Neural cell (in vitro differentiated cells): ENCODE measurements at regions not wholly inside any gene's neighbourhood (a gene's known extent, or its start where the extent isn't known, plus 50 kb on each side); places are given as distances from the start of the nearest gene placed in this dataset.

Experiments used
- H2AFZ ChIP-seq: fragments of 200-600, 300-800 bp; sonication (generic), shearing (Covaris generic); 2 replicates; pipeline ENCODE4 v1.6.0; 2014; ENCODE audit warnings: low read depth, mild to moderate bottlenecking, antibody characterized with exemption, low read length, moderate library complexity
- H3F3A ChIP-seq: fragments of 200-600 bp; shearing (Covaris generic); 2 replicates; pipeline ENCODE4 v1.6.1; 2016; ENCODE audit warnings: mild to moderate bottlenecking, moderate library complexity, mixed read lengths, antibody characterized with exemption, low read length; ENCODE audit not compliant: insufficient read depth, poor library complexity, severe bottlenecking
- H3K27ac ChIP-seq: fragments of 200-600, 300-800 bp; sonication (generic), shearing (Covaris generic); 2 replicates; pipeline ENCODE4 v1.5.1; 2014; ENCODE audit warnings: mild to moderate bottlenecking, low read length, moderate library complexity
- H3K27me3 ChIP-seq: fragments of 300-800, 200-600 bp; sonication (generic), shearing (Covaris generic); 2 replicates; pipeline ENCODE4 v1.6.0; 2014; ENCODE audit warnings: mild to moderate bottlenecking, low read depth, low read length, moderate library complexity; ENCODE audit not compliant: insufficient read depth
- H3K36me3 ChIP-seq: fragments of 300-800, 200-600 bp; sonication (generic), shearing (Covaris generic); 2 replicates; pipeline ENCODE4 v1.5.1; 2014; ENCODE audit warnings: mild to moderate bottlenecking, antibody characterized with exemption, low read length, moderate library complexity; ENCODE audit not compliant: insufficient read depth
- H3K4me2 ChIP-seq: fragments of 300-800, 200-600 bp; sonication (generic), shearing (Covaris generic); 2 replicates; pipeline ENCODE4 v1.6.0; 2014; ENCODE audit warnings: mild to moderate bottlenecking, low read length
- H3K4me3 ChIP-seq: fragments of 300-800, 200-600 bp; sonication (generic), shearing (Covaris generic); 2 replicates; pipeline ENCODE4 v1.5.1; 2014; ENCODE audit warnings: mild to moderate bottlenecking, low read length, moderate library complexity
- H3K79me2 ChIP-seq: fragments of 200-600 bp; shearing (Covaris generic); replicated peaks from 2 replicates; pipeline ENCODE4 v1.6.0; 2014; ENCODE audit warnings: mild to moderate bottlenecking, low read length, moderate library complexity; ENCODE audit not compliant: insufficient read depth
- H3K9ac ChIP-seq: fragments of 300-800, 200-600 bp; sonication (generic), shearing (Covaris generic); 2 replicates; pipeline ENCODE4 v1.6.1; 2016; ENCODE audit warnings: mild to moderate bottlenecking, low read length, mixed read lengths
- H3K9me2 ChIP-seq: fragments of 200-600 bp; shearing (Covaris generic); 2 replicates; pipeline ENCODE4 v1.6.1; 2016; ENCODE audit warnings: mild to moderate bottlenecking, low read length, mixed read lengths; ENCODE audit not compliant: insufficient read depth
- H3K9me3 ChIP-seq: fragments of 200-600, 300-800 bp; sonication (generic), shearing (Covaris generic); 2 replicates; pipeline ENCODE4 v1.6.1; 2016; ENCODE audit warnings: mild to moderate bottlenecking, mixed run types, low read length, moderate library complexity, mixed read lengths
- H4K20me1 ChIP-seq: fragments of 200-600 bp; shearing (Covaris generic); 2 replicates; pipeline ENCODE4 v1.6.1; 2016; ENCODE audit warnings: mild to moderate bottlenecking, mixed run types; ENCODE audit not compliant: insufficient read depth
- CTCF ChIP-seq: fragments of 450-650 bp; IDR thresholded peaks from 2 replicates; pipeline ENCODE4 v1.5.1; 2014; ENCODE audit warnings: antibody characterized with exemption, mild to moderate bottlenecking, moderate library complexity; ENCODE audit not compliant: poor library complexity, severe bottlenecking
- EP300 ChIP-seq: fragments of 450-650 bp; conservative IDR thresholded peaks from 2 replicates; pipeline ENCODE4 v1.6.1; 2014; ENCODE audit warnings: antibody characterized with exemption, mild to moderate bottlenecking, moderate library complexity; ENCODE audit not compliant: poor library complexity, severe bottlenecking
- EZH2 ChIP-seq: fragments of 200-600, 300-800 bp; shearing (Covaris generic), sonication (generic); IDR thresholded peaks from 2 replicates; pipeline ENCODE4 v1.6.1; 2014; ENCODE audit warnings: antibody characterized with exemption, low read length, borderline replicate concordance, mild to moderate bottlenecking; ENCODE audit not compliant: insufficient read depth, poor library complexity, severe bottlenecking
- MXI1 ChIP-seq: fragments of 450-650 bp; conservative IDR thresholded peaks from 2 replicates; pipeline ENCODE4 v1.6.1; 2014; ENCODE audit warnings: antibody characterized with exemption, mild to moderate bottlenecking; ENCODE audit not compliant: poor library complexity, severe bottlenecking
- POLR2AphosphoS5 ChIP-seq: IDR thresholded peaks from 2 replicates; pipeline ENCODE4 v1.6.1; 2012
- RAD21 ChIP-seq: fragments of 450-650 bp; conservative IDR thresholded peaks from 2 replicates; pipeline ENCODE4 v1.6.1; 2014; ENCODE audit warnings: antibody characterized with exemption, mild to moderate bottlenecking, moderate library complexity
- SMC3 ChIP-seq: fragments of 450-650 bp; conservative IDR thresholded peaks from 2 replicates; pipeline ENCODE4 v1.6.1; 2014; ENCODE audit warnings: antibody characterized with exemption, mild to moderate bottlenecking, moderate library complexity; ENCODE audit not compliant: poor library complexity
- TAF1 ChIP-seq: IDR thresholded peaks from 2 replicates; pipeline ENCODE4 v1.6.1; 2012; ENCODE audit warnings: low read depth
- TF ChIP-seq, protein P1 (sequence below): IDR thresholded peaks from 2 replicates; pipeline ENCODE4 v1.6.1; 2012; ENCODE audit warnings: borderline replicate concordance

GRCh38 chr7:83799333-83799732 is 150.4 kb upstream of the SEMA3E start:
- no peaks in the 10 kb centered on the region for H3K9me2 ChIP-seq
- no peak for TF ChIP-seq POLR2AphosphoS5
- no peak for TF ChIP-seq RAD21
- no peak for TF ChIP-seq EP300
- no peak for TF ChIP-seq CTCF
- no peak for TF ChIP-seq MXI1
- TF ChIP-seq SMC3, result no peak
- no peak for TF ChIP-seq TAF1
- no peak for TF ChIP-seq EZH2
- TF ChIP-seq, protein P1, sequence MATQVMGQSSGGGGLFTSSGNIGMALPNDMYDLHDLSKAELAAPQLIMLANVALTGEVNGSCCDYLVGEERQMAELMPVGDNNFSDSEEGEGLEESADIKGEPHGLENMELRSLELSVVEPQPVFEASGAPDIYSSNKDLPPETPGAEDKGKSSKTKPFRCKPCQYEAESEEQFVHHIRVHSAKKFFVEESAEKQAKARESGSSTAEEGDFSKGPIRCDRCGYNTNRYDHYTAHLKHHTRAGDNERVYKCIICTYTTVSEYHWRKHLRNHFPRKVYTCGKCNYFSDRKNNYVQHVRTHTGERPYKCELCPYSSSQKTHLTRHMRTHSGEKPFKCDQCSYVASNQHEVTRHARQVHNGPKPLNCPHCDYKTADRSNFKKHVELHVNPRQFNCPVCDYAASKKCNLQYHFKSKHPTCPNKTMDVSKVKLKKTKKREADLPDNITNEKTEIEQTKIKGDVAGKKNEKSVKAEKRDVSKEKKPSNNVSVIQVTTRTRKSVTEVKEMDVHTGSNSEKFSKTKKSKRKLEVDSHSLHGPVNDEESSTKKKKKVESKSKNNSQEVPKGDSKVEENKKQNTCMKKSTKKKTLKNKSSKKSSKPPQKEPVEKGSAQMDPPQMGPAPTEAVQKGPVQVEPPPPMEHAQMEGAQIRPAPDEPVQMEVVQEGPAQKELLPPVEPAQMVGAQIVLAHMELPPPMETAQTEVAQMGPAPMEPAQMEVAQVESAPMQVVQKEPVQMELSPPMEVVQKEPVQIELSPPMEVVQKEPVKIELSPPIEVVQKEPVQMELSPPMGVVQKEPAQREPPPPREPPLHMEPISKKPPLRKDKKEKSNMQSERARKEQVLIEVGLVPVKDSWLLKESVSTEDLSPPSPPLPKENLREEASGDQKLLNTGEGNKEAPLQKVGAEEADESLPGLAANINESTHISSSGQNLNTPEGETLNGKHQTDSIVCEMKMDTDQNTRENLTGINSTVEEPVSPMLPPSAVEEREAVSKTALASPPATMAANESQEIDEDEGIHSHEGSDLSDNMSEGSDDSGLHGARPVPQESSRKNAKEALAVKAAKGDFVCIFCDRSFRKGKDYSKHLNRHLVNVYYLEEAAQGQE, result no peak
- no peaks in the 10 kb centered on the region for H3K36me3 ChIP-seq
- no peak overlapping the region for H3K4me2 ChIP-seq
- H3K9me3 ChIP-seq, result no peaks in the 10 kb centered on the region
- H3K27me3 ChIP-seq, result no peaks in the 10 kb centered on the region
- no peak overlapping the region for H2AFZ ChIP-seq
- H3K9ac ChIP-seq, result no peak overlapping the region
- no peaks in the 10 kb centered on the region for H3K79me2 ChIP-seq
- no peaks in the 10 kb centered on the region for H4K20me1 ChIP-seq
- no peak overlapping the region for H3K27ac ChIP-seq
- no peaks in the 10 kb centered on the region for H3F3A ChIP-seq
- no peak overlapping the region for H3K4me3 ChIP-seq

DNA sequence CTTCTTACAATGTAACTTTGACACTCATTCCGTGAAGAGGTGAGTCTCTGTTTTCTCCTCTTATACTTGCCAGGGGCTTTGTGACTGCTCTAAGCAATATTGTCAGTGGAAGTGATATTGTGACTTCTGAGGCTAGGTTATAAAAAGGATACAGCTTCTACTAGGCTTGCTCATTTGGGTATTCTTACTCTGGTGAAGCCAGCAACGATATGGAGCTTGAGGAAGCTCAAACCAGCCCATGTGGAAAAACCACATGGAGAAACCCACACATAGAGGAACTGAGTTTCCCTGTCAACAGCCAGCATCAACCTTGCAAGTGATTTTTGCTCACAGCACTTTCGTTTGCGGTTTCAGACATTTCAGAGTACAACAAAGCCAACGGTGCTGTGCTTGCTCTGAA is 149.6 kb upstream of the SEMA3E start:
- H3K27me3 ChIP-seq, result no peaks in the 10 kb centered on the region
- no peaks in the 10 kb centered on the region for H3F3A ChIP-seq
- H4K20me1 ChIP-seq, result no peaks in the 10 kb centered on the region
- H3K9ac ChIP-seq, result no peak overlapping the region
- H3K4me3 ChIP-seq, result no peak overlapping the region
- H3K4me2 ChIP-seq, result no peak overlapping the region
- TF ChIP-seq RAD21, result no peak
- no peak for TF ChIP-seq CTCF
- no peak for TF ChIP-seq TAF1
- TF ChIP-seq, protein P1, result no peak
- TF ChIP-seq EZH2, result no peak
- no peak for TF ChIP-seq POLR2AphosphoS5
- TF ChIP-seq EP300, result no peak
- TF ChIP-seq SMC3, result no peak
- TF ChIP-seq MXI1, result no peak
- H3K9me2 ChIP-seq, result no peaks in the 10 kb centered on the region
- no peak overlapping the region for H3K27ac ChIP-seq
- H3K79me2 ChIP-seq, result no peaks in the 10 kb centered on the region
- H2AFZ ChIP-seq, result no peak overlapping the region
- H3K36me3 ChIP-seq, result no peaks in the 10 kb centered on the region
- no peaks in the 10 kb centered on the region for H3K9me3 ChIP-seq
